Heart right ventricle (tissue), 16 donors: ENCODE measurements at regions not wholly inside any gene's neighbourhood (a gene's known extent, or its start where the extent isn't known, plus 50 kb on each side); places are given as distances from the start of the nearest gene placed in this dataset.

Experiments
- ATAC-seq, 8 donors: fragments of 200-7000 bp; cut with Tn5 transposase; one replicate each; pipeline ENCODE4 v1.9.1; 2020; ENCODE audit warnings: mild to moderate bottlenecking in 8 of 8, moderate library complexity in 8 of 8, moderate number of reproducible peaks in 1 of 8
- DNase-seq, 2 donors: peaks; one replicate each; pipeline ENCODE4 v3.0.0-alpha.2; 2020
- H3K27ac ChIP-seq, 10 donors: fragments of 200-600 bp; sonication (generic) in 2 of 10; one replicate each; pipeline versions ENCODE4 v1.5.0 to v1.8.0; 2020 to 2022; ENCODE audit warnings: mild to moderate bottlenecking in 3 of 10
- H3K27me3 ChIP-seq, 7 donors: fragments of 200-600 bp; one replicate each; pipeline ENCODE4 v1.8.0; 2021 to 2022; ENCODE audit warnings: mild to moderate bottlenecking in 2 of 7
- H3K36me3 ChIP-seq, 9 donors: fragments of 200-600 bp; sonication (generic) in 1 of 9; one replicate each; pipeline versions ENCODE4 v1.5.0 to v1.8.0; 2020 to 2022; ENCODE audit warnings: mild to moderate bottlenecking in 2 of 9
- H3K4me1 ChIP-seq, 9 donors: fragments of 200-600 bp; sonication (generic) in 1 of 9; one replicate each; pipeline versions ENCODE4 v1.5.0 to v1.8.0; 2020 to 2022; ENCODE audit warnings: mild to moderate bottlenecking in 4 of 9
- H3K4me3 ChIP-seq, 10 donors: fragments of 200-600 bp; sonication (generic) in 2 of 10; one replicate each; pipeline versions ENCODE4 v1.5.0 to v1.8.0; 2020 to 2022; ENCODE audit warnings: mild to moderate bottlenecking in 7 of 10, moderate library complexity in 2 of 10
- H3K9me3 ChIP-seq, 11 donors: fragments of 200-600 bp in 10 of 11; sonication (generic) in 2 of 11; one replicate each; pipeline versions ENCODE4 v1.5.0 to v1.8.0; 2013 to 2022; ENCODE audit warnings: mild to moderate bottlenecking in 2 of 11, control low read depth in 1 of 11, moderate library complexity in 1 of 11
- CTCF ChIP-seq, 9 donors: fragments of 200-600 bp; sonication (generic) in 2 of 9; IDR thresholded peaks; one replicate each; pipeline versions ENCODE4 v1.5.0 to v1.8.0; 2021 to 2022; ENCODE audit warnings: antibody characterized with exemption in 9 of 9, mild to moderate bottlenecking in 5 of 9, moderate library complexity in 1 of 9
- WGBS, 2 donors: extraction: QIAGEN DNeasy Blood & Tissue Kit; methylation state at CpG; one replicate each; pipeline ENCODE4 v1.1.7; 2013; ENCODE audit warnings: inconsistent platforms in 1 of 2; 5-methylcytosine and 5-hydroxymethylcytosine counted together
- intact Hi-C, 10 donors: fragments of 100-400 bp; cut with DNase I; formaldehyde crosslinking; loops; one replicate each; pipeline versions ENCODE4 v1.11.1 to v1.14.2; 2022
- donor health status: Arrhythmogenic right ventricular cardiomyopathy.
- donor health status: ischemic (EF 13 %, LVEDD 7.1; RV severe dilation, severe dysfunction).
- donor health status: healthy with polysubstance abuse.
- donor health status: DM: no; HTN: yes; CAD: no.
- donor health status: DM: no; HTN: no; CAD: no.
- donor health status: ischemic (EF 25% LVEDD 6.9; RV normal size, moderate dysfunction).
- donor health status: ischemic (EF 25% LVEDD 5.7; RV mildly dilated, moderate dysfunction).
- donor health status: healthy.
- donor health status: DM: yes; HTN: yes; CAD: no.
- donor health status: Ischemic cardiomyopathy.
- donor health status: ischemic (EF 35%, LVEDD 5.7; RV mildly dilated, moderate dysfunction).
- donor health status: nonischemic (EF 11% LVEDD 7.7; RV severe dilation, severe dysfunction).
- donor health status: DM: yes; HTN: yes; CAD: no.
- donor health status: PGD.
- donor health status: ischemic (EF 29% LVEDD 5.4; RV normal size, mild dysfunction).
- donor health status: nonischemic (EF 23%, LVEDD 6.1; RV moderate dilation, normal function).

- Histone ChIP-seq H3K4me1 (no peaks in the 10 kb centered on the region), H3K27ac (no peak overlapping the region), H3K27me3 (peaks cover 0 to 3% (median 0%) of the 10 kb centered on the region in 7 donors), H3K4me3 (no peak overlapping the region), H3K9me3 (no peaks in the 10 kb centered on the region), H3K36me3 (no peaks in the 10 kb centered on the region)
- no peak for DNase-seq
- 19 to 28% methylated on average over 7 of the region's 7 CpGs for WGBS, 2 donors
- intact Hi-C loops, result no loop called here
- no peak for ATAC-seq
- TF ChIP-seq CTCF (IDR thresholded peaks at IDR 0.05), result no peak
Observed at GRCh38 chr16:51538707-51539498, 387.8 kb upstream of the SALL1 start.

- no peaks in the 10 kb centered on the region for H3K36me3 ChIP-seq
- 70 to 71% methylated on average over 11 of the region's 11 CpGs for WGBS, 2 donors
- intact Hi-C loops, result no loop called here
- H3K4me1 ChIP-seq, result no peaks in the 10 kb centered on the region
- ATAC-seq (no peak), DNase-seq (no peak)
- H3K27me3 ChIP-seq, result peaks cover 0 to 3% (median 0%) of the 10 kb centered on the region in 7 donors
- no peaks in the 10 kb centered on the region for H3K9me3 ChIP-seq
- TF ChIP-seq CTCF (IDR thresholded peaks at IDR 0.05), result no peak
- no peak overlapping the region for H3K4me3 ChIP-seq
- H3K27ac ChIP-seq, result no peak overlapping the region
Observed at GRCh38 chr16:51535591-51535990, 384.5 kb upstream of the SALL1 start.

GRCh38 chr16:51532551-51532950 is 381.5 kb upstream of the SALL1 start:
- Histone ChIP-seq H3K4me3 (no peak overlapping the region), H3K9me3 (peaks cover 0 to 5% (median 0%) of the 10 kb centered on the region in 11 donors), H3K36me3 (no peaks in the 10 kb centered on the region), H3K27ac (no peak overlapping the region), H3K27me3 (no peaks in the 10 kb centered on the region), H3K4me1 (no peaks in the 10 kb centered on the region)
- DNase-seq, result no peak
- intact Hi-C loops, result no loop called here
- no peak for ATAC-seq
- WGBS, 2 donors, result 73 to 76% methylated on average over 1 of the region's 1 CpG
- no peak for TF ChIP-seq CTCF (IDR thresholded peaks at IDR 0.05)

- Histone ChIP-seq H3K9me3 (peaks cover 0 to 6% (median 0%) of the 10 kb centered on the region in 11 donors), H3K4me1 (no peaks in the 10 kb centered on the region), H3K27ac (no peak overlapping the region), H3K36me3 (no peaks in the 10 kb centered on the region), H3K4me3 (no peak overlapping the region), H3K27me3 (no peaks in the 10 kb centered on the region)
- intact Hi-C loops, result no loop called here
- TF ChIP-seq CTCF (IDR thresholded peaks at IDR 0.05), result no peak
- no peak for ATAC-seq
- 80 to 88% methylated on average over 3 of the region's 3 CpGs for WGBS, 2 donors
- no peak for DNase-seq
Observed at GRCh38 chr16:51531271-51531670, 380.2 kb upstream of the SALL1 start.
